Sigmoid colon (tissue), 6 donors: ENCODE measurements at regions not wholly inside any gene's neighbourhood (a gene's known extent, or its start where the extent isn't known, plus 50 kb on each side); places are given as distances from the start of the nearest gene placed in this dataset.

Source experiments
- DNase-seq: peaks from one replicate; pipeline ENCODE4 v3.0.0-alpha.2; 2019
- H3K27ac ChIP-seq, 4 donors: fragments of 200-600 bp; sonication (generic); one replicate each; pipeline ENCODE4 v1.5.1; 2016 to 2019; ENCODE audit warnings: mild to moderate bottlenecking in 1 of 4
- H3K27me3 ChIP-seq, 3 donors: fragments of 200-600 bp; sonication (generic); one replicate each; pipeline ENCODE4 v1.5.1; 2019; ENCODE audit warnings: mild to moderate bottlenecking in 1 of 3
- H3K36me3 ChIP-seq, 4 donors: fragments of 200-600 bp; sonication (generic); one replicate each; pipeline ENCODE4 v1.5.1; 2016 to 2019
- H3K4me1 ChIP-seq, 4 donors: fragments of 200-600 bp; sonication (generic); one replicate each; pipeline ENCODE4 v1.5.1; 2017 to 2019
- H3K4me3 ChIP-seq, 4 donors: fragments of 200-600 bp; sonication (generic); one replicate each; pipeline ENCODE4 v1.5.1; 2017 to 2019; ENCODE audit warnings: mild to moderate bottlenecking in 2 of 4, moderate library complexity in 1 of 4
- H3K9me3 ChIP-seq, 4 donors: fragments of 200-600 bp in 3 of 4; sonication (generic) in 3 of 4; one replicate each; pipeline versions ENCODE4 v1.5.1 to v1.6.1; 2013 to 2019
- EP300 ChIP-seq, 4 donors: sonication (generic); formaldehyde crosslinking; IDR thresholded peaks; one replicate each; pipeline ENCODE4 v1.6.1; 2017; ENCODE audit warnings: antibody characterized with exemption in 4 of 4
- POLR2A ChIP-seq, 2 donors: fragments of 450-650 bp; IDR thresholded peaks; one replicate each; pipeline ENCODE4 v1.6.1; 2016; ENCODE audit warnings: antibody characterized with exemption in 2 of 2, mild to moderate bottlenecking in 2 of 2, moderate library complexity in 2 of 2
- POLR2AphosphoS5 ChIP-seq, 4 donors: sonication (generic); formaldehyde crosslinking; IDR thresholded peaks; one replicate each; pipeline ENCODE4 v1.6.1; 2017; ENCODE audit warnings: antibody characterized with exemption in 4 of 4
- WGBS, 2 donors: extraction: QIAGEN DNeasy Blood & Tissue Kit; methylation state at CpG; one replicate each; pipeline ENCODE4 v1.1.7; 2013; 5-methylcytosine and 5-hydroxymethylcytosine counted together
- intact Hi-C: fragments of 100-400 bp; cut with DNase I; formaldehyde crosslinking; loops from one replicate; pipeline ENCODE4 v1.15.1; 2023
- TF ChIP-seq, protein P1 (sequence below), 4 experiments: fragments of 450-650 bp in 3 of 4; fragments of 200-600 bp in 1 of 4; IDR thresholded peaks; one replicate each; pipeline ENCODE4 v1.5.1; 2016 to 2019; ENCODE audit warnings: antibody characterized with exemption in 4 of 4, mild to moderate bottlenecking in 3 of 4, moderate library complexity in 2 of 4
- donor health status: healthy with polysubstance abuse.
- donor health status: healthy.

- intact Hi-C loops = no loop called here
- 50 to 71% methylated on average over 2 of the region's 2 CpGs for WGBS, 2 donors
Measured at GRCh38 chr18:44153981-44154380, 526.7 kb upstream of the SETBP1 start.

DNA sequence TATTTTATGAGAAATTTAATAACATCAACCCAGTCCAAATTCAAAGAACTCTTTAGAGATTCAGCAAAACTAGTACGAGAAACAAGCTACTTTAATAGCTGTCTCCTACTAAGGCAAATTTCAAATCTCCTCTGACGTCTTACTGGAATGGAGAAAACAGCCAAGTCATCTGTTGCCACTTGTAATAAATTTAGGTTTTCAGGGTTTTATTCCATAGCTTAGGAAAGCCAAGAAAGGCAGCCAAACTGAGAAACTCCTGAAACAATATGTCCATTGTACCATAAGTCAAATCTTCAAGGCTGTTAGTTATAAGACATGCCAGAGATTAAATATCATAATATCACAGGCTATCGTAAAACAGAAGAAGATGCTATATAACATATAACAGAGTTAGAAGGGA lies 524.6 kb upstream of the SETBP1 start:
- TF ChIP-seq POLR2A (IDR thresholded peaks at IDR 0.05) (no peak), POLR2AphosphoS5 (IDR thresholded peaks at IDR 0.05) (peak in 2 of 4 donors; percentile 26 to 28), EP300 (IDR thresholded peaks at IDR 0.05) (no peak)
- TF ChIP-seq, protein P1, sequence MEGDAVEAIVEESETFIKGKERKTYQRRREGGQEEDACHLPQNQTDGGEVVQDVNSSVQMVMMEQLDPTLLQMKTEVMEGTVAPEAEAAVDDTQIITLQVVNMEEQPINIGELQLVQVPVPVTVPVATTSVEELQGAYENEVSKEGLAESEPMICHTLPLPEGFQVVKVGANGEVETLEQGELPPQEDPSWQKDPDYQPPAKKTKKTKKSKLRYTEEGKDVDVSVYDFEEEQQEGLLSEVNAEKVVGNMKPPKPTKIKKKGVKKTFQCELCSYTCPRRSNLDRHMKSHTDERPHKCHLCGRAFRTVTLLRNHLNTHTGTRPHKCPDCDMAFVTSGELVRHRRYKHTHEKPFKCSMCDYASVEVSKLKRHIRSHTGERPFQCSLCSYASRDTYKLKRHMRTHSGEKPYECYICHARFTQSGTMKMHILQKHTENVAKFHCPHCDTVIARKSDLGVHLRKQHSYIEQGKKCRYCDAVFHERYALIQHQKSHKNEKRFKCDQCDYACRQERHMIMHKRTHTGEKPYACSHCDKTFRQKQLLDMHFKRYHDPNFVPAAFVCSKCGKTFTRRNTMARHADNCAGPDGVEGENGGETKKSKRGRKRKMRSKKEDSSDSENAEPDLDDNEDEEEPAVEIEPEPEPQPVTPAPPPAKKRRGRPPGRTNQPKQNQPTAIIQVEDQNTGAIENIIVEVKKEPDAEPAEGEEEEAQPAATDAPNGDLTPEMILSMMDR (IDR thresholded peaks at IDR 0.05) = no peak
- DNase-seq = no peak
- peak overlapping the region in 1 of 4 donors; percentile 51 for H3K27ac ChIP-seq
- H3K4me3 ChIP-seq = no peak overlapping the region
- no peaks in the 10 kb centered on the region for H3K27me3 ChIP-seq
- 73 to 77% methylated on average over 3 of the region's 3 CpGs for WGBS, 2 donors
- H3K9me3 ChIP-seq = no peaks in the 10 kb centered on the region
- intact Hi-C loops = no loop called here
- no peaks in the 10 kb centered on the region for H3K4me1 ChIP-seq
- no peaks in the 10 kb centered on the region for H3K36me3 ChIP-seq

More at GRCh38 chr18:44153981-44154380, 526.7 kb upstream of the SETBP1 start:
- no peak for DNase-seq
- Histone ChIP-seq H3K27me3 (no peaks in the 10 kb centered on the region), H3K9me3 (no peaks in the 10 kb centered on the region), H3K36me3 (no peaks in the 10 kb centered on the region), H3K27ac (no peak overlapping the region), H3K4me1 (no peaks in the 10 kb centered on the region), H3K4me3 (no peak overlapping the region)
- TF ChIP-seq POLR2AphosphoS5 (IDR thresholded peaks at IDR 0.05) = no peak
- TF ChIP-seq, protein P1 (IDR thresholded peaks at IDR 0.05) = no peak
- TF ChIP-seq POLR2A (IDR thresholded peaks at IDR 0.05) = no peak
- TF ChIP-seq EP300 (IDR thresholded peaks at IDR 0.05) = no peak

DNA sequence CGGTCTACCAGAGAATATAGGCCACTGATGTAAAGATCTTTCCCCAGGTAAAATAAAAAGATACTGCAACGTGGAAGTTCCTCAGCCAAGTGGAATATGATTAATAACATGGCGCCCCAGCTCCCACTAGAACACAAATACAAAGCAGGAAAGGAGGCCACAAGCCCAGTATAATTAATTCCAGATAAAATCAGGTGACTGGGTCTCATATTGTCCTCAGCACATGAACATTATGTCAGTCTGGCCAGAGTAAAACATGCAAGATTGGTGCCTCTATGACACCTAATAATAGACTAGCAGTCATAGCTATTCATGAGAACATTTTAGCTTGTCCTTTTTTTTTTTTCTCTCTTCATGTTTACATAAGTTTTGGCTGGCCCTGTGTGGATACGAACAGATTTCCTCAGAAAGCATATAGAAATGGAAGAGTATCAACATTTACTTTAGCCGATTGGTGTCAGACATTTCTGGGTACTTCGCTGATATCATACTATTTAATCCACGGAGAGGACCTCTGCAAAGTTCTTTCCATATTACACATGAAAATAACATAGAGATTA lies 523.8 kb upstream of the SETBP1 start:
- peak overlapping the region in 1 of 4 donors; percentile 51 for H3K27ac ChIP-seq

DNA sequence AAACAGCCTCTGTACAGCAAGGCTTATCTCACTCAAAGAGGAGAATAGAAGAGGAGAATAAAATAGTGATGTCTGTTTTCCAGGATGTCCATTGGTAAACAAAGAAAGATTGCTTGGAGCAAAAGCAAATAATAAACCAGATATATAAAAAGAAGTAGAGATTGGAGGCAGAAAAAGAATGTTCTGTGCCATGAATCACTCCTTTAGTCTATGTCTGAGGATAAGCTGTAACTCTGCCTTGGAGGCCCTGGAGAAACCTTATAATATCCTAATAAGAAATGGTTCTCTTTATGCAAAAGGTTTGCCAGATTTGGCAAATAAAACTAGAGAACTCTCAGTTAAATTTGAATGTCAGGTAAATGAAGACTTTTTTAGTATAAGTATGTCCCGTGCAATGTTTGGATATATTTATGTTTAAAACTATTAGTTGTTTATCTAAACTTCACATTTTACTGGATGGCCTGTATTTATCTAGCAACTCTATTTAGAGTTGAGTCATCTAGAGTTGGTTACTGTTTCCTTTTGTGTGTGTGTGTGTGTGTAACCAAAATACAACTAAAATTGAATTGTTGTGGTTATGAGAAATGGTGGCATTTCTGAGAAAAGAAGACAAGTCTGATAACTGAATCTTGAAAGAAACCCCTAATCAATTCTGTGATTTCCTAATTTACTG lies 510.3 kb upstream of the SETBP1 start:
- H3K9me3 ChIP-seq = no peaks in the 10 kb centered on the region
- no peaks in the 10 kb centered on the region for H3K4me1 ChIP-seq
- TF ChIP-seq, protein P1 (IDR thresholded peaks at IDR 0.05) = no peak
- TF ChIP-seq POLR2AphosphoS5 (IDR thresholded peaks at IDR 0.05) = no peak
- no peak for TF ChIP-seq EP300 (IDR thresholded peaks at IDR 0.05)
- no peak for TF ChIP-seq POLR2A (IDR thresholded peaks at IDR 0.05)
- H3K36me3 ChIP-seq = no peaks in the 10 kb centered on the region
- no peaks in the 10 kb centered on the region for H3K27me3 ChIP-seq
- no peak overlapping the region for H3K4me3 ChIP-seq
- 84 to 88% methylated on average over 1 of the region's 1 CpG for WGBS, 2 donors
- H3K27ac ChIP-seq = no peak overlapping the region
- no peak for DNase-seq
- intact Hi-C loops = no loop called here

More for the DNA sequence above, 523.8 kb upstream of the SETBP1 start:
- Histone ChIP-seq H3K27me3 (no peaks in the 10 kb centered on the region), H3K4me3 (no peak overlapping the region), H3K9me3 (peaks cover 0 to 2% (median 0%) of the 10 kb centered on the region in 4 donors), H3K4me1 (no peaks in the 10 kb centered on the region), H3K36me3 (no peaks in the 10 kb centered on the region)
- intact Hi-C loops = no loop called here
- WGBS, 2 donors = 76 to 83% methylated on average over 7 of the region's 7 CpGs
- DNase-seq = no peak
- TF ChIP-seq POLR2A (IDR thresholded peaks at IDR 0.05) = no peak
- no peak for TF ChIP-seq POLR2AphosphoS5 (IDR thresholded peaks at IDR 0.05)
- no peak for TF ChIP-seq EP300 (IDR thresholded peaks at IDR 0.05)
- TF ChIP-seq, protein P1 (IDR thresholded peaks at IDR 0.05) = no peak
